ENCODE measurements at regions not wholly inside any gene's neighbourhood (a gene's known extent, or its start where the extent isn't known, plus 50 kb on each side); places are given as distances from the start of the nearest gene placed in this dataset.

GRCh38 chr7:10657201-10657600, 316.5 kb upstream of the PHF14 start:
- Mint-ChIP-seq H3K36me3 (ENCODE audit: insufficient read depth) (no peaks in the 10 kb centered on the region), H3K9me3 (ENCODE audit: low read depth) (no peaks in the 10 kb centered on the region), H3K4me1 (ENCODE audit: low read depth) (peaks cover 6% of the 10 kb centered on the region), H3K27ac (no peak overlapping the region), H3K4me3 (ENCODE audit: low read depth) (no peak overlapping the region), H3K27me3 (peaks cover 40% of the 10 kb centered on the region)
- TF ChIP-seq, protein P1, sequence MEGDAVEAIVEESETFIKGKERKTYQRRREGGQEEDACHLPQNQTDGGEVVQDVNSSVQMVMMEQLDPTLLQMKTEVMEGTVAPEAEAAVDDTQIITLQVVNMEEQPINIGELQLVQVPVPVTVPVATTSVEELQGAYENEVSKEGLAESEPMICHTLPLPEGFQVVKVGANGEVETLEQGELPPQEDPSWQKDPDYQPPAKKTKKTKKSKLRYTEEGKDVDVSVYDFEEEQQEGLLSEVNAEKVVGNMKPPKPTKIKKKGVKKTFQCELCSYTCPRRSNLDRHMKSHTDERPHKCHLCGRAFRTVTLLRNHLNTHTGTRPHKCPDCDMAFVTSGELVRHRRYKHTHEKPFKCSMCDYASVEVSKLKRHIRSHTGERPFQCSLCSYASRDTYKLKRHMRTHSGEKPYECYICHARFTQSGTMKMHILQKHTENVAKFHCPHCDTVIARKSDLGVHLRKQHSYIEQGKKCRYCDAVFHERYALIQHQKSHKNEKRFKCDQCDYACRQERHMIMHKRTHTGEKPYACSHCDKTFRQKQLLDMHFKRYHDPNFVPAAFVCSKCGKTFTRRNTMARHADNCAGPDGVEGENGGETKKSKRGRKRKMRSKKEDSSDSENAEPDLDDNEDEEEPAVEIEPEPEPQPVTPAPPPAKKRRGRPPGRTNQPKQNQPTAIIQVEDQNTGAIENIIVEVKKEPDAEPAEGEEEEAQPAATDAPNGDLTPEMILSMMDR (IDR thresholded peaks at IDR 0.05; ENCODE audit: unreplicated experiment), result no peak
- no peak for DNase-seq (ENCODE audit: low spot score, unreplicated experiment)

DNA sequence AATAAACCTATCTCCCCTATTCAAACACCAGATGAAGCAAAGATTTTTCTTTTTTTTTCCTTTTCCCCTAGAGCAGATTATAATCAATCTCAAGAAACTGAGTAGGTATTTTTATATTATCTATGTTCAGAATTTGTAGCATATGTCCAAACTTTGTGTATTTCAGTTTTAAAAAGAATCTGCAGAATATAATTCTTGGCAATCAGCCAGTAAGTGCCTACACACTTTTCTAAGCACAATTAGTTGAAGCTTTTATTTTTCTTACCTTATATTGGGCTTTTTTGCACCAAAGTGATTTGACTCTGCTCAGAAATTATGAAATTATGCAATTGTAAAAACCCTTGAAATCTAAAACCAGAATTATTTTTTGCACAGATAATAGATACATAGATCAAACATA, 315.8 kb upstream of the PHF14 start:
- Mint-ChIP-seq H3K27ac (no peak overlapping the region), H3K9me3 (ENCODE audit: low read depth) (no peaks in the 10 kb centered on the region), H3K4me1 (ENCODE audit: low read depth) (peaks cover 6% of the 10 kb centered on the region), H3K27me3 (peaks cover 34% of the 10 kb centered on the region), H3K36me3 (ENCODE audit: insufficient read depth) (no peaks in the 10 kb centered on the region), H3K4me3 (ENCODE audit: low read depth) (no peak overlapping the region)
- no peak for DNase-seq (ENCODE audit: low spot score, unreplicated experiment)
- TF ChIP-seq, protein P1 (IDR thresholded peaks at IDR 0.05; ENCODE audit: unreplicated experiment), result no peak

- no peak for DNase-seq (ENCODE audit: low spot score, unreplicated experiment)
- TF ChIP-seq, protein P1 (IDR thresholded peaks at IDR 0.05; ENCODE audit: unreplicated experiment), result no peak
- Mint-ChIP-seq H3K9me3 (ENCODE audit: low read depth) (no peaks in the 10 kb centered on the region), H3K27me3 (peaks cover 30% of the 10 kb centered on the region), H3K4me3 (ENCODE audit: low read depth) (no peak overlapping the region), H3K4me1 (ENCODE audit: low read depth) (no peaks in the 10 kb centered on the region), H3K27ac (no peak overlapping the region), H3K36me3 (ENCODE audit: insufficient read depth) (no peaks in the 10 kb centered on the region)
Measured at GRCh38 chr7:10662491-10662890, 311.2 kb upstream of the PHF14 start.

GRCh38 chr7:10662982-10663884, 310.4 kb upstream of the PHF14 start:
- H3K27me3 Mint-ChIP-seq, result peaks cover 22% of the 10 kb centered on the region
- no peaks in the 10 kb centered on the region for H3K4me1 Mint-ChIP-seq (ENCODE audit: low read depth)
- no peak overlapping the region for H3K4me3 Mint-ChIP-seq (ENCODE audit: low read depth)

DNA sequence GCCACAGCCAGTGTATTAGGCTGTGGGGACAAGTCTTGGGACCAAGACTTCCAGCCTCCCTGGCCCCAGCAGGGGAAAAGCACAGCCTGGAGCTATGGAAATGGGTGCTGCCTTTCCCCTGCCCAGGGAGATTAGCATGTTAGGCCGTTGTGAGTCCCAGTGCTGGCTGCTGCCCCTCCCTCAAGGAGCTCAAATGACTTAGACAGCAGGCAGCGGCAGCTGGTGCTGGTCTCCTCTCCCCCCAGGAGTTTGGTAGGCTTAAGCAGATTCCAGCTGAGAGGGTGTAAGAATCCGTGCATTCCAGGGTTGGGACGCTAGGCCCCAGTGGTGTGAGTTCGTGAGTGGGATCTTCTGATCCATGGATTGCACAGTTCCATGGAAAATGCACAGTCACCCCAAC, 301.5 kb upstream of the PHF14 start:
- H3K4me1 Mint-ChIP-seq (ENCODE audit: low read depth), result no peaks in the 10 kb centered on the region
- no peaks in the 10 kb centered on the region for H3K27me3 Mint-ChIP-seq
- DNase-seq (ENCODE audit: low spot score, unreplicated experiment), result no peak
- H3K36me3 Mint-ChIP-seq (ENCODE audit: insufficient read depth), result no peaks in the 10 kb centered on the region
- peaks cover 5% of the 10 kb centered on the region for H3K9me3 Mint-ChIP-seq (ENCODE audit: low read depth)
- TF ChIP-seq, protein P1 (IDR thresholded peaks at IDR 0.05; ENCODE audit: unreplicated experiment), result no peak
- no peak overlapping the region for H3K4me3 Mint-ChIP-seq (ENCODE audit: low read depth)
- no peak overlapping the region for H3K27ac Mint-ChIP-seq

More at GRCh38 chr7:10662982-10663884, 310.4 kb upstream of the PHF14 start:
- Mint-ChIP-seq H3K9me3 (ENCODE audit: low read depth) (no peaks in the 10 kb centered on the region), H3K27ac (no peak overlapping the region), H3K36me3 (ENCODE audit: insufficient read depth) (no peaks in the 10 kb centered on the region)
- no peak for DNase-seq (ENCODE audit: low spot score, unreplicated experiment)
- TF ChIP-seq, protein P1 (IDR thresholded peaks at IDR 0.05; ENCODE audit: unreplicated experiment), result no peak
